Hepatocyte (in vitro differentiated cells): ENCODE measurements at regions not wholly inside any gene's neighbourhood (a gene's known extent, or its start where the extent isn't known, plus 50 kb on each side); places are given as distances from the start of the nearest gene placed in this dataset.
A peak's percentile ranks its signal among the peaks of the same experiment; 100 is the strongest.

ENCODE experiments used
- DNase-seq: peaks from one replicate; pipeline ENCODE4 v3.0.0-alpha.2; 2016; ENCODE audit warnings: low spot score
- H2AFZ ChIP-seq: fragments of 200-600 bp; sonication (generic); 2 replicates; pipeline ENCODE4 v1.6.0; 2016; ENCODE audit warnings: antibody characterized with exemption, mild to moderate bottlenecking
- H3K27ac ChIP-seq: fragments of 200-600 bp; sonication (generic); 2 replicates; pipeline ENCODE4 v1.5.1; 2016; ENCODE audit warnings: mild to moderate bottlenecking
- H3K27me3 ChIP-seq: fragments of 200-600 bp; sonication (generic); 2 replicates; pipeline ENCODE4 v1.6.1; 2016
- H3K36me3 ChIP-seq: fragments of 200-600 bp; sonication (generic); replicated peaks from 2 replicates; pipeline ENCODE4 v1.5.1; 2016; ENCODE audit warnings: low read depth; ENCODE audit not compliant: insufficient read depth
- H3K4me1 ChIP-seq: fragments of 200-600 bp; sonication (generic); 2 replicates; pipeline ENCODE4 v1.5.1; 2016; ENCODE audit warnings: mild to moderate bottlenecking, moderate library complexity; ENCODE audit not compliant: insufficient read depth
- H3K4me2 ChIP-seq: fragments of 200-600 bp; sonication (generic); 2 replicates; pipeline ENCODE4 v1.6.0; 2016
- H3K4me3 ChIP-seq: fragments of 200-600 bp; sonication (generic); 2 replicates; pipeline ENCODE4 v1.5.1; 2016; ENCODE audit warnings: mild to moderate bottlenecking
- H3K79me2 ChIP-seq: fragments of 200-600 bp; sonication (generic); 2 replicates; pipeline ENCODE4 v1.6.0; 2017; ENCODE audit warnings: mild to moderate bottlenecking
- H3K9me2 ChIP-seq: fragments of 200-600 bp; sonication (generic); replicated peaks from 2 replicates; pipeline ENCODE4 v1.6.0; 2017; ENCODE audit warnings: mild to moderate bottlenecking; ENCODE audit not compliant: insufficient read depth
- H3K9me3 ChIP-seq: fragments of 200-600 bp; sonication (generic); 2 replicates; pipeline ENCODE4 v1.5.1; 2016; ENCODE audit warnings: low read depth, mild to moderate bottlenecking
- H4K20me1 ChIP-seq: fragments of 200-600 bp; sonication (generic); 2 replicates; pipeline ENCODE4 v1.6.0; 2016; ENCODE audit warnings: mild to moderate bottlenecking; ENCODE audit not compliant: insufficient read depth, poor library complexity, severe bottlenecking
- CTCF ChIP-seq: fragments of 200-600 bp; sonication (generic); IDR thresholded peaks from 2 replicates; pipeline ENCODE4 v1.5.1; 2016; ENCODE audit warnings: antibody characterized with exemption, mild to moderate bottlenecking; ENCODE audit not compliant: poor library complexity
- EZH2 ChIP-seq: fragments of 200-600 bp; sonication (generic); IDR thresholded peaks from 2 replicates; pipeline ENCODE4 v1.6.1; 2016; ENCODE audit warnings: antibody characterized with exemption, mild to moderate bottlenecking, borderline replicate concordance
- EZH2phosphoT487 ChIP-seq: fragments of 200-600 bp; sonication (generic); IDR thresholded peaks from one replicate; pipeline ENCODE4 v1.6.1; 2018; ENCODE audit warnings: antibody characterized with exemption, mild to moderate bottlenecking, low read depth, moderate library complexity; ENCODE audit not compliant: unreplicated experiment, severe bottlenecking
- WGBS: methylation state at CpG from one replicate; pipeline ENCODE4 v1.1.6; 2016; ENCODE audit warnings: low lambda C conversion rate; ENCODE audit errors: missing lambda C conversion rate; 5-methylcytosine and 5-hydroxymethylcytosine counted together

GRCh38 chr5:29811914-29812679 lies 1381.4 kb upstream of the CDH6 start:
- Histone ChIP-seq H3K27ac (no peak overlapping the region), H3K4me2 (no peak overlapping the region), H4K20me1 (no peaks in the 10 kb centered on the region), H3K4me3 (no peak overlapping the region), H2AFZ (no peak overlapping the region), H3K4me1 (no peaks in the 10 kb centered on the region), H3K36me3 (no peaks in the 10 kb centered on the region), H3K79me2 (no peaks in the 10 kb centered on the region), H3K9me3 (no peaks in the 10 kb centered on the region), H3K27me3 (no peaks in the 10 kb centered on the region), H3K9me2 (no peaks in the 10 kb centered on the region)
- DNase-seq = peak; percentile 28
- WGBS = 62% methylated on average over 2 of the region's 2 CpGs
- TF ChIP-seq CTCF (peak; percentile 51), EZH2 (no peak)

DNA sequence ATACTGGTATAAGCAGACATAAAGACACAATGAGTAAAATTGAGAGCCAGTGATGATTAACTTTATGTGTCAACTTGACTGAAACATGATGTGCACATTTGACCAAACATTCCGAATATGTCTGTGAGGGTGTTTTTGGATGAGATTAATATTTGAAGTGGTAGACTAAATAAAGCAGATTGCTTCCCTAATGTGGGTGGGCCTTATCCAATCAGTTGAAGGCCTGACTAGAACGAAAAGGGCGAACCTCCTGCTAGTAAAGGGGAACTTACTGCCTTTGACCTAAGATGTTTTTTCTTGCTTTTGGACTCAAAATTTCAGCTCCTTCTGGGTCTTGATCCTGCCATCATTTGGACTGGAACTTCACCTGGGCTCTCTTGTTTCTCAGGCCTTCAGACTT lies 1387.7 kb upstream of the CDH6 start:
- Histone ChIP-seq H3K79me2 (no peaks in the 10 kb centered on the region), H3K9me2 (no peaks in the 10 kb centered on the region), H3K4me1 (no peaks in the 10 kb centered on the region), H4K20me1 (no peaks in the 10 kb centered on the region), H3K4me2 (no peak overlapping the region), H3K36me3 (no peaks in the 10 kb centered on the region), H2AFZ (no peak overlapping the region), H3K9me3 (no peaks in the 10 kb centered on the region), H3K4me3 (no peak overlapping the region), H3K27me3 (no peaks in the 10 kb centered on the region), H3K27ac (no peak overlapping the region)
- TF ChIP-seq EZH2 (no peak), EZH2phosphoT487 (no peak), CTCF (no peak)
- WGBS = 89% methylated on average over 3 of the region's 3 CpGs
- no peak for DNase-seq

GRCh38 chr5:29800752-29801151 lies 1392.7 kb upstream of the CDH6 start:
- H3K4me3 ChIP-seq = no peak overlapping the region
- no peak overlapping the region for H2AFZ ChIP-seq
- no peaks in the 10 kb centered on the region for H3K4me1 ChIP-seq
- H3K27me3 ChIP-seq = no peaks in the 10 kb centered on the region
- no peaks in the 10 kb centered on the region for H3K9me2 ChIP-seq
- no peak overlapping the region for H3K4me2 ChIP-seq
- H4K20me1 ChIP-seq = no peaks in the 10 kb centered on the region
- H3K79me2 ChIP-seq = no peaks in the 10 kb centered on the region
- TF ChIP-seq CTCF (no peak), EZH2 (no peak), EZH2phosphoT487 (no peak)
- no peaks in the 10 kb centered on the region for H3K36me3 ChIP-seq
- no peak overlapping the region for H3K27ac ChIP-seq
- WGBS = 67% methylated on average over 5 of the region's 5 CpGs
- no peak for DNase-seq
- no peaks in the 10 kb centered on the region for H3K9me3 ChIP-seq

DNA sequence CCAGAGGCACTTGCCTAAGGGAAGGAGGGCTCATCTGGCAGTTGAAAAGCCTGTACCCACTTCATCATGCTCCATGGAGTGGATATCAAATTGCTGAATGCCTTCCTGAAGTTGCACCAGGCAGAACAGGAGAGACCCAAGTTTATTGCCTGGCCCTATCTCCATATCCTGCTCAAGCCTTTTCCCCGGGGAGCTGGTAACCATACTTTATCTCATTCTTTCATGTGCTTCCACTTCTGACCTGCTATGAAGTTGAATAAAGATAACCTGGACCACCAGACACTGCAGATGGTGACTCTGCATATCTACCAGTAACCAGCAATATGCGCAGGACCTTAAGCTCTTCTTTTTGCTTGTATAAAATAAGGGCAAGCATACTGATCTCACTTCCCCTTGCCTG lies 1397.5 kb upstream of the CDH6 start:
- Histone ChIP-seq H3K9me2 (no peaks in the 10 kb centered on the region), H4K20me1 (no peaks in the 10 kb centered on the region), H3K9me3 (no peaks in the 10 kb centered on the region), H2AFZ (no peak overlapping the region), H3K27me3 (no peaks in the 10 kb centered on the region), H3K4me1 (no peaks in the 10 kb centered on the region), H3K79me2 (no peaks in the 10 kb centered on the region), H3K36me3 (no peaks in the 10 kb centered on the region), H3K27ac (no peak overlapping the region), H3K4me3 (no peak overlapping the region), H3K4me2 (no peak overlapping the region)
- DNase-seq = no peak
- WGBS = 47% methylated on average over 2 of the region's 2 CpGs
- TF ChIP-seq EZH2phosphoT487 (no peak), CTCF (no peak), EZH2 (no peak)
